CD4-positive, alpha-beta T cell treated with Interleukin-17A for 1 hour (primary cell): ENCODE measurements at regions not wholly inside any gene's neighbourhood (a gene's known extent, or its start where the extent isn't known, plus 50 kb on each side); places are given as distances from the start of the nearest gene placed in this dataset.

Source experiments
- DNase-seq: peaks from one replicate; pipeline ENCODE4 v3.0.0-alpha.2; 2020

DNA sequence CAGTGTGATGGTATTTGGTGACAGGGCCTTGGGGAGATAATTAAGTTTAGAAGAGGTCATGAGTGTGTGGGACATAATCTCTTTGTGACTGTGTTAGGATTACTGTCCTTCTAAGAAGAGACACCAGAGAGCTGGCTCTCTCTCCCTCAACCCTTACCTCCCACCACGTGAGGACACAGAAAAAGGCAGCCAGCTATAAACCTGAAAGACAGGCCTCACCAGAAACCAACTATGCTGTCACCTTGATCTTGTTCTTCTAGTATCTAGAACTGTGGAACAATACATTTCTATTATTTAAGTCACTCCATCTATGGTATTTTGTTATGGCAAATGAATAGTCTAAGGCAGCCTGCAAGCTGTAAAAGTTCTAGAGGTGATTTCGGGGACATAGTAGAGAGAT lies 203.7 kb downstream of the OTOR start:
- DNase-seq, result no peak

DNA sequence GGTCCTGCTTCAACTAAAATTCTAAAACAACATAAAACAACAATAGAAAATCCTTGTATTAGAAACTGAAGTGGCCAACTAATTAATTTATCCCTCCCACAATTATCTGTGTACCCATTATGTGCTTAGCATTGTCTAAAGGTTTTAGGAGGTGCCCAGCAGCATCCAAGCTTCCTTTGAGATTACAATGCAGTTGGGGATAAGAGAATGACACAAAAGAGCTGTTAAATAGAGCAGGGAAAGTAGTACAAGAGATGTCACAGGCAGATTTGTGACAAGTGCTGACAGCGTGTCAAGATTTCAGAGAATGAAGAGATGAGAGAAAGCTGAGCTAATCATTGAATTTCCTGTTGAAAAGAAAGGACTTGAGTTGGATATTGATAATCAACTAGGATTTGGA lies 204.8 kb downstream of the OTOR start:
- no peak for DNase-seq

DNA sequence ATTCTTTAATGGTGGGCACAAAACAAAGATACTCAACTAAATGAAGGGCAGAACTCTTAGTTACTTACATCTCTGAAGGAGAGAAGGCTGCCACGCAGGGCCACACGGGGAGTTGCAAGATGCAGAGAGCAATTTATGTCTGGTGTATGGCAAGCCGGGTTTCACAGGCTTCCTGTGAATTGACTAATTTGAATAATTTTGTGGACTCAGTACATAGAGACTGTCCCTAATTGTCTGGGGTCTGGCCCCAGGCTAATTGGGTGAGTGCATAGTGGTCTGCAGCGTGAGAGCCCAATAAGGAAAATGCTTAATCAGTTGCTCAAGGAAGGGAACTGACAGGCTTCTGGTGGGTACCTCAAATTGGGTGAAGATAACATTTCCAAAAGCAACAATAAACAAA lies 205.7 kb downstream of the OTOR start:
- no peak for DNase-seq

DNA sequence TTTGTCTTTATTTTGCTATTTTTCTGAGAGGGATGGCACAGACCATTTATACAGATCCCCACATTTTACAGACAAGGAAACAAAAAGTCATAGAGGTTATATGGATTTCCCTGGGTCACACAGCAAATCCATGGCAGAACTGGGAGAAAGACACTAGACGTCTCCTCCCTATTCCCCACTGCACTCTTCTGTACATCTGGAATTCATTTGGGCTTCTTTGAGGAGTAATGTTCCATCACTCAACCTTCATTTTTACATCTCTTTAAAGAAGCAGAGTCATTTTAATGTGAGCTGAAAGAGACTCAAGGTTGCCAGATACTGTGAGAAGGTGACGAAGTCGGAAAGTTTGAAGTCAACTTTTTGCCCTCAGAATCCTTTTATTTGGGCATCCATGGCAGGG lies 207.3 kb downstream of the OTOR start:
- DNase-seq, result no peak

DNA sequence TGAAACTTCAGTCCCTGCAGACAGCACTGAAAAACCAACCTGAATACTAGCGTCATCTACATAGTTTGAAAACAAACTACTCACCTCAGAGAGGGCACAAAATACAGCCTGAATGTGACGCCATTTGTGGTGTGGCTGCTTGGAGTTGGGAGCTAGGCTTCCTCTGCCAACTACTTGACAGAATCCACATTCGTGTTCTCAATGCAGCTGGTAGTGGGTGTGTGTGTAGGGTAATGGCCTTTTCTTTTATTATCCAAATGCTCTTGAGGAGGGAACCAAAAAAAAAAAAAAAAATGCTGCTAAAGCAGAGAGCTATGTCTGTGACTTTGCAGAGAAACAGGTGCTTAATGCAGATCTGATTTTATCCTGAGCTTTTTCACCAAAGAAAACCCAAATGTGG lies 207.8 kb downstream of the OTOR start:
- DNase-seq, result no peak

DNA sequence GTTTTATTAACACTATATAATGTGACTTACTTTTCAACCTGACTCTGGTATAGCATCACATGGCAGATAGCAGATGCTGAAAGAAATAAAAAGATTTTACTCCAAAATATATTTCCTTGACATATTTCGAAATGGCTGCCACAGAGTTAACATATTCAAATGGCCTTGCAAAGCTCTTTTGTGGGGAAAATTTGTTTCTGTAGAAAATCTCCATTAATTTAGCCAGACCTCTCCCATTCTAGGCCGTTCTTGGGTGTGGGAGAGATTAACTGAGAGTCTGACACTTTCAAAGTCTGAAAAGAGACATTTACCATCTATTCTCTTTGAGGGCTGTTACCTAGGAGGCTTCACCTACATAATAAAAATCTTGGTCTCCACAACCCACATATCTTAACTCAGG lies 217.2 kb downstream of the OTOR start:
- no peak for DNase-seq

DNA sequence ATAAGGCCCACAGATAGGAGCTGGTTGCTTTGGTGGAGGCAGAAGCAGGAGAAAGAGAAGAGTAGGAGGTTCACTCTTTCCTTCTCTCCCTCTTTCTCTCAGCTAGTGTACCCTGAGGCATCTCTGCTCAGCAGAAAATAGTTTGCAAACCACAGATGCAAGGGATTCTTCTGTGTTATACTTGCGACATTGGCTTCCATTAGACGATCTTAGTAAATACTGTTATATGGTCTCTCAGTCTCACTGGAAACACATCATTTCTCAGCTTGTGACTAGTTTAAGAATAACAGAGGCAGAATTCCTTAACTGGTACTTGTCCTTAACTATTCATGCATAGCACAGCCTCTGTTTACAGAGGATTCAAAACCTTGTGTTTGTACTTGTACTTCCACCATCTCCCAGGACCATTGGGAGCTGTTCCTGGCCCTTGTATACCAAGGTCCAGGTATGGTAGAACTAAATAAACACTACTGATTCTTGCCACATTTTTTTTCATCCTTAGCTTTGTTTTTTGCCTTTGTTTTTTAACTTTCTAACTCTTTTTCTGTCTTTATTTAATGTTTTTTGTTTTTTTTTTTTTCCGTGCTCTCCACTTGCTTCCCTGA lies 218.2 kb downstream of the OTOR start:
- DNase-seq, result no peak

DNA sequence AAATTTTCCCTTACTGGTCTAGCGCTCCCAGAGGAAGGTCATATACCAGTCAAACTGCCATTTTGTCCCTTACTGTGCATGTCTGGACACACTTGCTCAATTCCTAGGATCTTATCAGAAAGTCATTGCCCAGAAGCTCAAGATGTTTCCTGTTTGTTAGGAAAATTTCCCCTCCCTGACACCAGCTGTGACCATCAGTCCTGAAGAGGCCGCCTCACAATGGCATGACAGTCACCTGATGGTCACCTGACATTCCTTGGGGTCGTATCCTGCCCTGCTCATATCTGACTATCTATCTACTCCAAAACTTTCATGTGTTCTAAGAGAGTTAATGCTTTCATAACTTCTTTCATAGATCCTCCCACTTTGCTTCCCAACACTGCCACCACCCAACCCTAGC lies 219.9 kb downstream of the OTOR start:
- DNase-seq, result no peak

DNA sequence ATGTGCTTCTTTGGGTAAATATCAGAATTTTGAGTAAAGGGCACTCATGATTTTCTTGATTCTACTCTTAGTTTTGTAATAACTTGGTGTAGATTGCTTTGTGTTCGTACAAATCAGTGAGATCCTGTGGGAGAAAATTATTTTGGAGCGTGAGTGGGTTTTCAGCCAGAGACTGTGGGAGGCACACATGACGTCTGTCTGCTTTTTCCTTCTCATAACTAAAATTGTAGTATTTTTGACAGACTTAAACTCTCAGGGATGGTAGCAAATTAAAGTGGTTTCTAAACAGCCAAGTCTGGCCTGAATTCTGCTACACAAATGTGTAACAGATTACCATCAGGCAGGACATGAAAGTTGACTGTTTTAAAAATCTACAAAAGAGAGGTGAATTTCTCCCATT lies 222.6 kb downstream of the OTOR start:
- DNase-seq, result no peak

DNA sequence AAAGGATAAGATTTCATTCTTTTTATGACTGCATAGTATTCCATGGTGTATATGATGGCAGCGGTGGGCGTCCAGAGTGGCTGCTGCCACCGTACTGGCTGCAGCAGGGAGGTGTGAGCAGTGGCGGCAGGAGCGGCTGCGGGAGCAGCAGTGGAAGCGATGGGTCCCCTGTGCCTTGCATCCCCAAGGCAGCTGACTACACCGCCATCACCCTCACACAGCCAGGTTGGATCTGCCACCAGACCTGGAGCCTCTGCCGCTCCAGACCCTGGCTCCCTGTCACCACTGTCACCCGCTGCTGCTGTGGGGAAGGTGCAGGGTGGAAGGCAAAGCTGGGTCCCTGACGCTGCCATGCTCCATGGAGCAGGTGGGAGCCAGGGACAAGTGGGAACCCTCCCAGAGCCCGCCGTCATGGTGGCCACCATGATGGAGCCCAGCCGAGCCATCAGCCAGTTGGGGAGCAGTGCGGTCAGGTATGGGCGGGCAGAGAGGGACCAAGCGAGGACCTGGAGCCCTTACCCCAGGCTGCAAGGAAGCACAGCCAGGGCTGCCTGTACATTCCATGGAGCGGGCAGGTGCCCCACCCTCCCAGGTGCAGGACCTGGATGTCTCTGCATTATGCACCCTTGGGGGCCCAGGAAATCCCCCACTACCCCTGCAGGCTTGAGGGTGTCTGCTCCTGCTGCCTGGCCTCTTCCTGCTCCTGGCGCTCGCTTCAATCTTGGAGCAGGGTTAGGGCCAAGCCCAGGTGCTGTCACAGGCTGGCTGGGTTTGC lies 226.1 kb downstream of the OTOR start:
- no peak for DNase-seq

DNA sequence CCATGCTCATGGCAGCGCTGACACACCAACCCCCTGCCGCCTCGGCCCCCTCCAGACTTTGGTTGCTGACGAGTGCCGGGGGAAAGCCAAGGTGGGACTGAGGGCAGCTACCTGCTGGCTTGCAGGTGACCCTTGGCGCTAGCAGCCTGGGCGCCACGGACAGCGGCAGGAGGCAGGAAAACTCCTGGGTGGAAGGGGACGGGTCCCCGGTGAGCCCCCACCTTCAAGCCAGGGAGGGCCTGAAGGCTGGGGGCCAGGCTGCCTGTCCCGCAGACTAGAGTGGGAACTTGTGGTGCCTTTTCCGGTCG lies 226.7 kb downstream of the OTOR start:
- no peak for DNase-seq

DNA sequence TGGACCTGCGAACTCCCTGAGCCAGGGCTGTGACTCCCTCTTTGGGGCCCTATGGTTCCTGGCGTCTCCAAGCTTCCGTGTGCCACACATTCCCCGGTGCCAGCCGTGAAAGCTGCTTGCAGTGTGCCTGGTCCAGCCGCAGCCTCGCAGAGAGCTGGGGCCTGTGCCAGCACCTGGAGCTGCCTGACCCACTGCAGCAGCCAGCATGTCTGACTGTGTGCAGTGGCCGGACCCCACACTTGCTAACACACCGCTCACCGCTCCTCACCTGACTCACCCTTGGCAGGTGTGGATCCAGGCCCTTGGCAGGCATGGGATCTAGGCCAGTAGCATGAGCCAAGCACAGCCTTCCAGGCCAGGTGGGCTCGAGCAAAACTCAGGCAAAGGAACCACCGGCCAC lies 227.5 kb downstream of the OTOR start:
- no peak for DNase-seq

DNA sequence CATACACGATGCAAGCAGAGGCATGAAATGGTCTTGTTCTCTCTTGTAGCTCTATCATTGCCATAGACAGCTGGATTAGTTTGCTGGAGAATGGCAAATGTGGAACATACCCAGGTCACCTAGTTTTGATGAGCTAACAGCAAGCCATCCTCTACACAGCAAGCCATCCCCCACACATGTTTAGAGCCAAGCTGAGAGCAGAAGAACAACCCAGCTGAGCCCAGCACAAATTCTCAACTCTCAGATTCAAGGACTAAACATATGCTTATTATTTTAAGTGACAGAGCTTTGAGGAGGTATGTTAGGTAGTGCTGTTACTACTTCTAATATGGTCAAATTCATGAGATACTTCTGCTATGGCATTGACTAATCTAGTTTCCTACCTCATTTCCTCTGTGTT lies 230.3 kb downstream of the OTOR start:
- no peak for DNase-seq

DNA sequence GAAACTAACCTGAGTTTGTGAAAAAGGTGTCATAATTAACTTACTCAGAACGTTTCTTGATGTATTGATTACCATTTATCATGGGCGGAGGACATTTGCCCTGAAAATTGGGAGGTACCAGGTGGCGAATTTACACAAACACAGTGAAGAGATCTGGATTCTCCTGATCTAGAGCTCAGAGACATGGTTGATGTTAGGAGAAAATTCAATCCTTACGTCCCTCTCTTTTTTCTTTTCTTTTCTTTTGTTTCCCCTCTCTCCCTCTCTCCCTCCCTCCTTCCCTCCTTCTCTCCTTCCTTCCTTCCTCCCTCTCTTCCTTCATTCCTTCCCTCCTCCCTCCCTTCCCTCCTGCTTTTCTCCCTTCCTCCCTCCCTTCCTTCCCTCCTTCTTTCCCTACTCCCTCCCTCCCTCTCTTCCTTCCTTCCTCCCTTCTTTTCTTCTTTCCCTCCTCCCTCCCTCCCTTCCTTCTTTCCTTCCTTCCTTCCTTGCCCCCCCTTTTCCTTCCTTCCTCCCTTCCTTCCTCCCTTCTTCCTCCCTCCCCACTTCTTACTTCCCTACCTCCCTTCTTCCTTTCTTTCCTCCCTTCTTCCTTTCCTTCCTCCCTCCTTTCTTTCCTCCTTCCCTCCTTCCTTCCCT lies 234.1 kb downstream of the OTOR start:
- no peak for DNase-seq

DNA sequence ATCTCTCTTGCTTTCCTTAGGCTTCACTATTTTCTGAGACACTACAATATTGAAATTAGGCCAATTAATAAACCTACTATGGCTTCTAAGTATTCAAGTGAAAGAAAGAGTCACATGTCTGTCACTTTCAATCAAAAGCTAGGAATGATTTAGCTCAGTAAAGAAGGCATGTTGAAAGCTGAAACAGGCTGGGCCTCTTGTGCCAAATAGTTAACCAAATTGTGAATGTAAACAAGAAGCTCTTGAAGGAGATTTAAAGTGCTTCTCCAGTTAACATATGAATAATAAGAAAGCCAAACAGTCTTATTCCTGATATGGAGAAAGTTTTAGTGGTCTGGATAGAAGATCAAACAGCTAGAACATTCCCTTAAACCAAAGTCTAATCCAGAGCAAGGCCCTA lies 236.3 kb downstream of the OTOR start:
- no peak for DNase-seq

DNA sequence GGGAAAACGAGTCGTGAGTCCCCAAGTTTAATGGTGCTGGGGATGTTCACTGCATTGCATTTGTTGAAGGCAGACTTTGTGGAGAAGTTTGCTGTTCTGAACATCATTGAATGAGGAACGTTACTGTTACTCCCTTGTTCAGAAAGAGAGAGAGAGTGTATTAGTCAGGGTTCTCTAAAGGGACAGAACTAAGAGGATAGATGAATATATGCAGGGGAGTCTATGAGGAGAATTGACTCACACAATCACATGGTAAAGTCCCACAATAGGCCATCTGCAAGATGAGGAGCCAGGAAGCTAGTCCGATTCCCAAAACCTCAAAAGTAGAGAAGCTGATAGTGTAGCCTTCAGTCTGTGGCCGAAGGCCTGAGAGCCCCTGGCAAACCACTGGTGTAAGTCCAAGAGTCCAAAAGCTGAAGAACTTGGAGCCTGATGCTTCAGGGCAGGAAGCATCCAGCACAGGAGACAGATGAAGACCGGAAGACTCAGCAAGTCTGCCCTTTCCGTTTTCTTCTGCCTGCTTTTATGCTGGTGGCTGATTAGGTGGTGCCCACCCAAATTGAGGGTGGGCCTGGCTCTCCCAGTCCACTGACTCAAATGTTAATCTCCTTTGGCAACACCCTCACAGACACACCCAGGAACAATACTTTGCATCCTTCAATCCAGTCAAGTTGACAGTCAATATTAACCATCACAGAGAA lies 223.5 kb upstream of the PCSK2 start:
- no peak for DNase-seq

DNA sequence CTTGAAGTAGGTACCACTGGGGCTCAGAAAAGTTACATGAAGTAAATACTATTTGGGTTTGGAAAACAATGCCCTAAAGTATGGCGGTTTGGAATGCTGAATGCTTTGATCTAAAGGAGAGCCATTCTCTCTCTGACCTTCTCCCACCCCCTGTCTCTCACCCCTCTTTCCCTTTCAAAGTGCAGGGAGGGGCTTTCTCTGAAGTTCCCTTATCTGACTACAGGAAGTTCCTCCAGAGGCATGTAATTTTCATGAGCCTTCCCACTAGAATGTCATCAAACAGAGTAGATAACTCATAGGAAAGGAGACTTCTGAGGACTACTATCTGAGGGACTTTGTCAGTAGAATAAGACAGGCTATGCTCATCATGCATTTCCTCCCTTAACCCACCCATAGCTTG lies 216.7 kb upstream of the PCSK2 start:
- DNase-seq, result no peak

DNA sequence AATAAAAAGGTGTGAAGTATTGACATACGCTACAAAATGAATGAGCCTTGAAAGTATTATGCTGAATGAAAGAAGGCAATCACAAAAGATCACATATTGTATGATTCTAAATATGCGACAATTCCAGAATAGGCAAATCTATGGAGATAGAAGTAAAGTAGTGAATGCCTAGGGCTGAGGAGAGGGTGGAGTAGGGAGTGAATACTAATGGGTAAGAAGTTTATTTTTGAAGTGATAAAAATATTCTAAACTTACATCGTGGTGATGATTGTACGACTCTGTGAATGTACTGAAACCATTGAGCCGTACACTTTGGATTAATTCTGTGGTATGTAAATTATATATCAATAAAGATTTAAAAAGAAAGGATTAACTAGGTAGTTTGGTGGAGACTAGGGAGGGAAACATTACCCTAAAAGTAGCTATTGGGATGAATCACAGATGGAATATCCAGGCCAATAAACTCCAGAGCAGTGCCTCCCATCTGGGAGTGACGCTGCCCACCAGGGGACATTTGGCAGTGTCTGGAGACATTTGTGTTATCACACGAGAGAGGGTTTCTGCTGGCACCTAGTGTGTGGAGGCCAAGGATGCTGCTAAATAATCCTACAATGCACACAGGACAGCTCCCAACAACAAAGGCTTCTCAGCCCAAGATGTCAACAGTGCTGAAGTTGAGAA lies 214.2 kb upstream of the PCSK2 start:
- no peak for DNase-seq

DNA sequence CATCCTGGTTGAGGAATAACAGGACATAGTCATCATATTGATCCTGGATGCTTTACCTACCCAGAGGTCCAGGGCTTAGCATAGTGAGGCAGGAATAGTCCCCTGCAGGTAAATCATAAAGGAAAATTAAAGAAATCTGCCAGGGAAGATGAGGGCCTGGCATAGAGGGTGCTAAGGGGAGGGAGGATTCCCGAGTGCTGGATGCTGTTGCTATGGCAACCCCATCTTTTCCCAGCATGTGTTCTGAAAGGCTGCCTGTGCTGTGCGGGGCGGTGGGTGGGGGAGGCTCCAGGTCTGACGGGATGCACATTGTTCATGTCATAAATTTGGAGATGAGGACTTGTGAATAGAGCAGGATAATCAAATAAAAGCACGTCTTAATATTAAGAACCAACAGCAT lies 212.6 kb upstream of the PCSK2 start:
- no peak for DNase-seq

DNA sequence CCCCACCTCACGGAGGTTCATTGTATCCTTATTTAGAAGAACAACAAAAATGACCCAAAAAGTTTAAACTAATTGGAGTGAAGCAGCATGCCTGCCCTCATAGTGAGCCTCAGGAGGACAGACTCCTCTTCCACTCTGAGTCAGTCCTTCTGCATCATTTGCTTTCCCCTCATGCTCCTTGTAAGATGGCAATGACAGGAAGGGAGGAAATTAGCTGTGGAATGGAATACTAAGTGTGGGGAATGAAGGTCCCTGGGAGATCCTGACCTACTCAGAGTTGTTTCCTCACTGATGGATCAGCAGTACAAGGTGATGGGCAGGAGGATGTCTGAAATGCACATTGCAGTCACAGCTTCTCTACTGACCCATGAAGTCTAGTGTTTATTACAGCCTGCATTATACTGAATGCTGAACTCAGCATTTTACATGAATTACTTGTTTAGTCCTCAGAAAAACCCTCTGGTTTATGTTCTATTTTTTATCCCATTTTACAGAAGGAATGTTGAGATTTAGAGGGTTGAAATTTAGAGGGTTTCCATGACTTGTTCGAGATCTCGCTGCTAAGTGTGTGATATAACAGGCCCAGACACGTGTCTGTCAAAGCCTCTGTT lies 212.0 kb upstream of the PCSK2 start:
- DNase-seq, result no peak

DNA sequence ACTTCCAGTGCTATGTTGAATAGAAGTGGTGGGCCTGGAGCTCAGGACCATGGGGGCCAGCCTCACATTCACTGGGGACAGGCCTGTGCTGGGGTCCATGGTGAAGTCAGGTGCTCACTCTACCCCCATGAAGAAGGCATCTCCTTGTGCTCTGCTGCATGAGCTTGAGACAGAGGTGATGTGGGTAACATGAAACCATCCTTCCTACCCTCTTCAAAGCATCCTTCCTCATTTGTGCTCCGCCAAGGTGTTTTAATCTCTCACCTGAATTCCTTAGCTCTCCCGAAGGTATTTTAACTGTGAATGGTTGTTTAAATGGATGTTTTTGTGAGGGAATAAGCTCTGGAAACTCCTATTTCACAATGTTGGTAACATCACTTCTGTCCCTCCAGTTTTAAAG lies 209.6 kb upstream of the PCSK2 start:
- no peak for DNase-seq

DNA sequence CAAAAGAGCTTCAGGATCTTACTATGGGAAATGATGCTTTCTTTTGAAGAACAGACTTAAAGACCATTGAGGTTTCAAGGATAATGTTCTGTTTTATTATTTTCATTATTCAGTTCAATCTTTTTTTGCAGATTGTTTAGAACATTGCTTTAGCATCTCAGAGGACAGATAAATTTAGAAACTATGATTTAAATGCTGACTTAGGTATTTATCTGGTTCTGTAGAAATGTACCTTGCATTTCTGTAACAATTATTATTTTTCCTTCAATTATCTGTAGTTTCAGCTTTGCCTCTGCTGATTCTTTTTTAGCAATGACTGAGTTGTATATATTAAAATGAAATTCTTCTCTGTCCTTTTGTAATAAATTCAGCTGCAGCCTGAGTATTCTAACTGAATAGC lies 205.4 kb upstream of the PCSK2 start:
- DNase-seq, result no peak

DNA sequence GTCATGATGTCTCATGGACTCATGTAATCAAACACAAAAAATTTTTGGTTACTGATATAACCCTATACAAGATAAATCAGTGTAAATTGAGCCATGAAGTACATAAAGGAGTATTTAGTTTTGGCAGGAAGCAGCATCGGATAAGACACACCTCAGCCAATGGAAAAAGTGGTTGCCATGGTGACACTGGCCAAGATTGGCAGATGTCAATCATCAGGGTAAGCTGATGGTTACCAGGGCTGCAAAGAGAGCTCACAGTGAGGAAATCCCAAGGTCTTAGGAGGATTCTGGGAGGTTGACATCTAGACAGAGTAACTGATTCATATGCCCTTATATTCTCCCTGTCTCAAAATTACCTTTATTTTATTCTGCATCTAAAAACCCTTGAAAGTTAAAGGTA lies 203.8 kb upstream of the PCSK2 start:
- DNase-seq, result no peak
